MG63 (cell line): ENCODE measurements at regions not wholly inside any gene's neighbourhood (a gene's known extent, or its start where the extent isn't known, plus 50 kb on each side); places are given as distances from the start of the nearest gene placed in this dataset.

Experiments used
- DNase-seq: peaks from one replicate; pipeline ENCODE4 v3.0.0-alpha.2; 2020
- H3K27me3 ChIP-seq: fragments of 250-450 bp; sonication (Bioruptor Pico); 2 replicates; pipeline ENCODE4 v1.5.1; 2020; ENCODE audit warnings: mild to moderate bottlenecking, moderate library complexity
- H3K36me3 ChIP-seq: fragments of 250-450 bp; sonication (Bioruptor Pico); 2 replicates; pipeline ENCODE4 v1.5.1; 2020; ENCODE audit warnings: mild to moderate bottlenecking, moderate library complexity
- H3K4me3 ChIP-seq: fragments of 250-450 bp; sonication (Bioruptor Pico); 2 replicates; pipeline ENCODE4 v1.5.1; 2020; ENCODE audit warnings: mild to moderate bottlenecking, moderate library complexity
- H3K9me3 ChIP-seq: fragments of 250-450 bp; sonication (Bioruptor Pico); 2 replicates; pipeline ENCODE4 v1.5.1; 2020; ENCODE audit warnings: mild to moderate bottlenecking, moderate library complexity

DNA sequence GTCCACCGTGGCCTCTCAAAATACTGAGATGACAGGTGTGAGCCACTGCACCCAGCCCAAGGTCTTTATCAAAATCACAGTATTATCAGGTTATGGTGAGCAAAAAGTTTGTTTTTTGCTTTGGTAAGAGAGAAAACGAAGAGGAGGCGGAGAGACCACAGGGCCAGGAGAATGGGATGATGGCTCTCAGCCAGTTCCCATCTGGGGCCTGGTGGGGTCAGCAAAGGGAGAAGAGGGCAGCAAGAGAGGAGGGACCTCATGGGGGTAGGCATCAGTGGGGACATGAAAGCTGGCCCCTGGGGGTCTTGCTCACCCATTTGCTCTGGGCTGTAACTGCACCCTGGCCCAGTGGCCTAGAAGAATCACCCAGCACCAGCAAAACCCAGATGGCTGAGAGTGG, 190.2 kb downstream of the SHANK2 start:
- Histone ChIP-seq H3K27me3 (no peaks in the 10 kb centered on the region), H3K4me3 (no peak overlapping the region), H3K36me3 (no peaks in the 10 kb centered on the region), H3K9me3 (no peaks in the 10 kb centered on the region)
- no peak for DNase-seq

DNA sequence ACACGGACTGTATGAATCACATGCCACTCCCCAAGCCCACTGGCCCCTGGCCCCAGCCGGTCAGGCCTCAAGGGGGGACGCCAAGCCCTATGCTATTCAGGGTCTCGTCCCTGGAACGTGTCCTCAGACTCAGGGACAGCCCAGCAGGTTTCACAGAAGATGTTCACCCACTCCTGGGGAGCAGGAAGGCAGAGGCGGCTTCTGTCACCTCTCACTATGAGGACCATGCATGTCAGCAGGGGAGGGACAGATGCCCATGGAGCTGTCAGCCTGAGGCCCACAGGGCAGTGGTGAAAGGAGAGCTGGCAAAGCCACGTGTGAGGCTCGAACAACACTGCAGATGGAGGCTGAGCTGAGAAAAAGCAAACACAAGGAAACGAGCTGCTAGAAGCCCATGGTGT, 192.0 kb downstream of the SHANK2 start:
- DNase-seq = no peak
- Histone ChIP-seq H3K36me3 (no peaks in the 10 kb centered on the region), H3K4me3 (no peak overlapping the region), H3K9me3 (no peaks in the 10 kb centered on the region), H3K27me3 (no peaks in the 10 kb centered on the region)

DNA sequence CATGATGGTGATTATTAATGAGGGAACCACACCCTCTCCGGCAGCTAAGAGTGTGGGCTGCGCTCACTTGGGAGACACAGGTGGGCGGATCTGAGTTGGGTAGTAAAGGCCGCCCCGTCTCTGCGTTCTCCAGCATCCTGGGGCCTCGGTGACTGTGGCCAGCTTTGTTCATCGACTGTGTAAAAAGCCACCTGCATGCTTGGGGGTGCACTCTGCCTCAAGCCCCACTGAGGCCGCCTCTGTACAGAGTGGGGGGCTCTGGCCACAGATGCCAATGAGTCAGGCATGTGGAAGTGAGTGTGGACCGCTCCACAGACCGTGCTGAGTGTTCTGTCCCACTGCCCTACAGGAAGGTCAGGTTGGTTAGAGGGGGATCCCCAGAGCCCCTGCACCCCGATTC, 192.7 kb downstream of the SHANK2 start:
- DNase-seq = no peak

DNA sequence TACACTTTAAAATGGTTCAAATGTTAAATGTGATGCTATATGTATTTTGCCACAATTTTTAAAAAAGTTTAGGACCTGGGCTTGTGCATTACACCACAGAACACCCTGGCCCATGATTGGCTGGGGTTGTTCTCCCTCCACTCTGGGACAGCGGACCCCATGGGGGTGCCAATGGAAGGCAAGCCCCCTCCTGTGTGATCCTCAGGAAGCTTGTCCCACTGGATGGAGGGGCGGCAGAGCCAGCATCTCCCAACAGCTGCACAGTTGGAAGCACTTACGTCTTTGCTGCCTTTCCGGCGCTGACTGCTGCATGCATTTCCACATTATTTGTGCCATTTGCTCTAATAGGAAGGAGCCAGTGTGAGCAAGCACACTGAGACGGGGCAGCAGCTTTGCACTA, 196.5 kb downstream of the SHANK2 start:
- DNase-seq = no peak
- Histone ChIP-seq H3K27me3 (no peaks in the 10 kb centered on the region), H3K9me3 (no peaks in the 10 kb centered on the region), H3K36me3 (no peaks in the 10 kb centered on the region), H3K4me3 (no peak overlapping the region)

More for the DNA sequence above, 192.7 kb downstream of the SHANK2 start:
- Histone ChIP-seq H3K27me3 (no peaks in the 10 kb centered on the region), H3K36me3 (no peaks in the 10 kb centered on the region), H3K4me3 (no peak overlapping the region), H3K9me3 (no peaks in the 10 kb centered on the region)
